ENCODE measurements at regions not wholly inside any gene's neighbourhood (a gene's known extent, or its start where the extent isn't known, plus 50 kb on each side); places are given as distances from the start of the nearest gene placed in this dataset.
"Not testable (repeated sequence)": the region's sequence is repeated elsewhere in the genome, so short reads cannot be mapped to it uniquely, and the experiment has no call there.

DNA sequence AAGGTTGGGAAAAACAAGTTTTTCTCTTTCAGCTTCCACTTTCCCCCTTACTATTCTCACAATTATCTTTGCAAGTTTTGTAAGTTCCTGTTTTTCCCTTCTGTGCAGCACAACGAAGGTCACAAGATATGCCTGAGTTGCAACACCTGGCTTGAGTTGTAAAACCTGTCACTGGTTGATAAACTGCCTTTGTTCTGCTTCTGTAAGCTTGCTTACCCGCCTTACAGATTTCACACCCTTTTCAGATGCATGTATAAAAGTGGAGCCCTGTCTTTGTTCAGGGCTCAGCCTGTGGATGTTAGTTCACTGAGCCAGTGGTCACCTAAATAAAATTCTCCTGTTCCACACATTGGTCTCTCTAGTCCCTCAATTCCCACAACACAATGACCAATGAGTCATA lies 318.9 kb downstream of the UBE2NL start:
- H3K27me3 ChIP-seq (replicated peaks in 1 of 4; ENCODE audit: control insufficient read depth in 3 of 4, extremely low read depth in 1 of 4, insufficient read depth in 3 of 4, low read length in 3 of 4); H2BK15ac ChIP-seq (ENCODE audit: low read length); FAIRE-seq; H2AFZ ChIP-seq (ENCODE audit: low read length); H3K4me3 ChIP-seq (ENCODE audit: extremely low read depth in 1 of 4, insufficient read depth in 2 of 4, low read depth in 3 of 4, low read length in 4 of 4); H3K4me1 ChIP-seq (replicated peaks in 1 of 4; ENCODE audit: control insufficient read depth in 3 of 4, insufficient read depth in 4 of 4, low read length in 3 of 4); H4K20me1 ChIP-seq (replicated peaks in 1 of 2; ENCODE audit: control insufficient read depth in 1 of 2, insufficient read depth in 2 of 2, low read length in 2 of 2); H3K9ac ChIP-seq (replicated peaks in 1 of 4; ENCODE audit: extremely low read depth in 1 of 4, low read depth in 3 of 4, low read length in 3 of 4); H3K56ac ChIP-seq (replicated peaks; ENCODE audit: insufficient read length, low read depth, low read length); POLR2A ChIA-PET (ENCODE audit: partially characterized antibody); H4K8ac ChIP-seq (ENCODE audit: extremely low read depth, insufficient read depth, low read length); H3K4me2 ChIP-seq (ENCODE audit: insufficient read depth in 1 of 2, low read depth in 2 of 2, low read length in 2 of 2); H3K23me2 ChIP-seq (ENCODE audit: low read depth, low read length); H3K4ac ChIP-seq (replicated peaks; ENCODE audit: insufficient read length, low read depth, low read length); H4K5ac ChIP-seq (ENCODE audit: insufficient read length, low read depth, low read length); H4K91ac ChIP-seq (replicated peaks; ENCODE audit: insufficient read length, low read length); H3K79me2 ChIP-seq (ENCODE audit: control insufficient read depth in 1 of 2, insufficient read depth in 2 of 2, low read length in 2 of 2); H3K14ac ChIP-seq (ENCODE audit: insufficient read length); DNase-seq (ENCODE audit: low read depth in 1 of 2, low spot score in 2 of 2); CTCF ChIA-PET (ENCODE audit: partially characterized antibody); H2BK20ac ChIP-seq (ENCODE audit: low read length); H2BK5ac ChIP-seq (ENCODE audit: low read depth, low read length); H2BK120ac ChIP-seq (replicated peaks; ENCODE audit: low read depth, low read length); H3K79me1 ChIP-seq (ENCODE audit: low read depth, low read length); H3K9me3 ChIP-seq (ENCODE audit: insufficient read depth in 2 of 2, low read depth in 1 of 2, low read length in 1 of 2); H2AK5ac ChIP-seq (ENCODE audit: low read depth, low read length); H3K36me3 ChIP-seq (ENCODE audit: control insufficient read depth in 2 of 4, insufficient read depth in 4 of 4, low read length in 3 of 4); H3K23ac ChIP-seq (ENCODE audit: insufficient read length); H2BK12ac ChIP-seq (ENCODE audit: low read depth, low read length); H3K18ac ChIP-seq (ENCODE audit: extremely low read depth, low read length); H3K27ac ChIP-seq (ENCODE audit: low read depth, low read length): not testable (repeated sequence)
- WGBS, 2 experiments (ENCODE audit: extremely low coverage in 1 of 2, insufficient coverage in 1 of 2, insufficient read length in 1 of 2, insufficient replicate concordance in 2 of 2, low coverage in 1 of 2, low lambda C conversion rate in 2 of 2, missing lambda C conversion rate in 1 of 2): no CpG with 5 or more reads among the region's 2 CpGs

DNA sequence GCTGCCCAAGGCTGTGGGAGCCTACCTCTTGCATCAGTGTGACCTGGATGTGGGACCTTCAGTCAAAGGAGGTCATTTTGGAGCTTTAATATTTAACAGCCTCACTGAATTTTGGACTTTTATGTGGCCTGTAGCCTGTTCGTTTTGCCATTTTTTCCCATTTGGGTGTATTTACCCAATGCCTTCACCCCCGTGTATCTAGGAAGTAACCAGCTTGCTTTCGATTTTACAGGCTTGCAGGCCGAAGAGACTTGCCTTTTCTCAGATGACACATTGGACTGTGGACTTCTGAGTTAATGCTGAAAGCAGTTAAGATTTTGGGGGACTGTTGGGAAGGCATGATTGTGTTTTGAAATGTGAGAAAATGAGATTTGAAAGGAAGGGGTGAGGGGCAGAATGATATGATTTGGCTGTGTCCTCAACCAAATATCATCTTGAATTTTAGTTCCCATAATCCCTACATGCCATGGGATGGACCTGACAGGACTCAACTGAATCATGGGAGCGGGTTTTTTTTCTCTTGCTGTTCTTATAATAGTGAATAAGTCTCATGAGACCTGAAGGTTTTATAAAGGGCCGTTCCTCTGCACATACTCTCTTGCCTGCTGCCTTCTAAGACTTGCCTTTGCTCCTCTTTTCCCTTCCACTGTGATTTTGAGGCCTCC lies 324.6 kb downstream of the UBE2NL start:
- H3K79me1 ChIP-seq (ENCODE audit: low read depth, low read length); H3K23me2 ChIP-seq (ENCODE audit: low read depth, low read length); H3K4me2 ChIP-seq (ENCODE audit: insufficient read depth in 1 of 2, low read depth in 2 of 2, low read length in 2 of 2); DNase-seq (ENCODE audit: low read depth in 1 of 2, low spot score in 2 of 2); FAIRE-seq; POLR2A ChIA-PET (ENCODE audit: partially characterized antibody); H4K91ac ChIP-seq (replicated peaks; ENCODE audit: insufficient read length, low read length); H3K4ac ChIP-seq (replicated peaks; ENCODE audit: insufficient read length, low read depth, low read length); H3K18ac ChIP-seq (ENCODE audit: extremely low read depth, low read length); H3K23ac ChIP-seq (ENCODE audit: insufficient read length); H2BK120ac ChIP-seq (replicated peaks; ENCODE audit: low read depth, low read length); H4K8ac ChIP-seq (ENCODE audit: extremely low read depth, insufficient read depth, low read length); H4K20me1 ChIP-seq (replicated peaks in 1 of 2; ENCODE audit: control insufficient read depth in 1 of 2, insufficient read depth in 2 of 2, low read length in 2 of 2); H2BK5ac ChIP-seq (ENCODE audit: low read depth, low read length); H3K9ac ChIP-seq (replicated peaks in 1 of 4; ENCODE audit: extremely low read depth in 1 of 4, low read depth in 3 of 4, low read length in 3 of 4); H2BK20ac ChIP-seq (ENCODE audit: low read length); CTCF ChIA-PET (ENCODE audit: partially characterized antibody); H3K56ac ChIP-seq (replicated peaks; ENCODE audit: insufficient read length, low read depth, low read length); H3K14ac ChIP-seq (ENCODE audit: insufficient read length); H3K36me3 ChIP-seq (ENCODE audit: control insufficient read depth in 2 of 4, insufficient read depth in 4 of 4, low read length in 3 of 4); H3K79me2 ChIP-seq (ENCODE audit: control insufficient read depth in 1 of 2, insufficient read depth in 2 of 2, low read length in 2 of 2); H3K4me3 ChIP-seq (ENCODE audit: extremely low read depth in 1 of 4, insufficient read depth in 2 of 4, low read depth in 3 of 4, low read length in 4 of 4); H4K5ac ChIP-seq (ENCODE audit: insufficient read length, low read depth, low read length); H2BK15ac ChIP-seq (ENCODE audit: low read length); H3K4me1 ChIP-seq (replicated peaks in 1 of 4; ENCODE audit: control insufficient read depth in 3 of 4, insufficient read depth in 4 of 4, low read length in 3 of 4); H2AFZ ChIP-seq (ENCODE audit: low read length); H2BK12ac ChIP-seq (ENCODE audit: low read depth, low read length); H3K9me3 ChIP-seq (ENCODE audit: insufficient read depth in 2 of 2, low read depth in 1 of 2, low read length in 1 of 2); H3K27me3 ChIP-seq (replicated peaks in 1 of 4; ENCODE audit: control insufficient read depth in 3 of 4, extremely low read depth in 1 of 4, insufficient read depth in 3 of 4, low read length in 3 of 4); H2AK5ac ChIP-seq (ENCODE audit: low read depth, low read length); H3K27ac ChIP-seq (ENCODE audit: low read depth, low read length): not testable (repeated sequence)
- WGBS, 2 experiments (ENCODE audit: extremely low coverage in 1 of 2, insufficient coverage in 1 of 2, insufficient read length in 1 of 2, insufficient replicate concordance in 2 of 2, low coverage in 1 of 2, low lambda C conversion rate in 2 of 2, missing lambda C conversion rate in 1 of 2): no CpG with 5 or more reads among the region's 6 CpGs

Data from H1 (cell line).